AG04449 (cell line): ENCODE measurements at regions not wholly inside any gene's neighbourhood (a gene's known extent, or its start where the extent isn't known, plus 50 kb on each side); places are given as distances from the start of the nearest gene placed in this dataset.

Source experiments
- CTCF ChIA-PET: fragments of 350-600 bp; formaldehyde crosslinking; extraction: SDS; loops from one replicate; lab custom pipeline; 2021; ENCODE audit warnings: antibody characterized with exemption; lab: Yijun Ruan, JAX
- POLR2A ChIA-PET: fragments of 400-600, 350-600 bp; formaldehyde crosslinking; extraction: SDS; loops from one replicate; lab custom pipeline; 2020; ENCODE audit warnings: antibody characterized with exemption, inconsistent platforms; lab: Yijun Ruan, JAX
- DNase-seq: peaks from one replicate; pipeline ENCODE4 v3.0.0-alpha.2; 2010; ENCODE audit warnings: low read depth, low spot score
- H3K4me3 ChIP-seq: 2 replicates; pipeline ENCODE4 v1.5.1; 2011; ENCODE audit warnings: low read depth, mild to moderate bottlenecking, control low read depth, low read length
- TF ChIP-seq, protein P1 (sequence below): IDR thresholded peaks from one replicate; pipeline ENCODE4 v1.5.1; 2011; ENCODE audit warnings: mild to moderate bottlenecking, moderate library complexity, low read length, control low read depth, inconsistent platforms; ENCODE audit not compliant: insufficient read depth; ENCODE audit errors: missing control alignments

DNA sequence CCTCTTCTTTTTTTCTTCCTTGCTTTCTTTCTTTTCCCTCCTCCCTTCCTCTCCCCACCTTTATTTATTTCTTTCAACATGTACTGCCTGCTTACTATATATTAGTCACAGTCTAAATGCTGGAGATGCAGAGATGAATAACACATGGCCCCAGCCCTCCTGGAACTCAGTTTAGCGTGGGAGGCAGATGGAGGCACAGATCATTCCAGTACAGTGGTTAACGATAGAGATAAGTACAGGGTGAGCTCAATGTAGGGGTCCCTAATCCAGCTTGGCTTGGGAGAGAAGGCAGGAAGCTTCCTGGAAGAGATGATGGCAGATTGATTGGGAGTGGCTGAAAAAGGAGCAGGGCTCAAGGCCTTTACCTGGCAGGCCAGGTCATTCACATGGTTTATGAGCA, 55.6 kb upstream of the PPP2R5A start:
- H3K4me3 ChIP-seq: no peak overlapping the region
- ChIA-PET CTCF (no interaction called here), POLR2A (interaction anchor here (0.6 kb wide), 1 partner anchor 56 kb away, joined by 3 read pairs; the partner anchor contains the start of gene PPP2R5A)
- no peak for DNase-seq
- TF ChIP-seq, protein P1, sequence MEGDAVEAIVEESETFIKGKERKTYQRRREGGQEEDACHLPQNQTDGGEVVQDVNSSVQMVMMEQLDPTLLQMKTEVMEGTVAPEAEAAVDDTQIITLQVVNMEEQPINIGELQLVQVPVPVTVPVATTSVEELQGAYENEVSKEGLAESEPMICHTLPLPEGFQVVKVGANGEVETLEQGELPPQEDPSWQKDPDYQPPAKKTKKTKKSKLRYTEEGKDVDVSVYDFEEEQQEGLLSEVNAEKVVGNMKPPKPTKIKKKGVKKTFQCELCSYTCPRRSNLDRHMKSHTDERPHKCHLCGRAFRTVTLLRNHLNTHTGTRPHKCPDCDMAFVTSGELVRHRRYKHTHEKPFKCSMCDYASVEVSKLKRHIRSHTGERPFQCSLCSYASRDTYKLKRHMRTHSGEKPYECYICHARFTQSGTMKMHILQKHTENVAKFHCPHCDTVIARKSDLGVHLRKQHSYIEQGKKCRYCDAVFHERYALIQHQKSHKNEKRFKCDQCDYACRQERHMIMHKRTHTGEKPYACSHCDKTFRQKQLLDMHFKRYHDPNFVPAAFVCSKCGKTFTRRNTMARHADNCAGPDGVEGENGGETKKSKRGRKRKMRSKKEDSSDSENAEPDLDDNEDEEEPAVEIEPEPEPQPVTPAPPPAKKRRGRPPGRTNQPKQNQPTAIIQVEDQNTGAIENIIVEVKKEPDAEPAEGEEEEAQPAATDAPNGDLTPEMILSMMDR: no peak

DNA sequence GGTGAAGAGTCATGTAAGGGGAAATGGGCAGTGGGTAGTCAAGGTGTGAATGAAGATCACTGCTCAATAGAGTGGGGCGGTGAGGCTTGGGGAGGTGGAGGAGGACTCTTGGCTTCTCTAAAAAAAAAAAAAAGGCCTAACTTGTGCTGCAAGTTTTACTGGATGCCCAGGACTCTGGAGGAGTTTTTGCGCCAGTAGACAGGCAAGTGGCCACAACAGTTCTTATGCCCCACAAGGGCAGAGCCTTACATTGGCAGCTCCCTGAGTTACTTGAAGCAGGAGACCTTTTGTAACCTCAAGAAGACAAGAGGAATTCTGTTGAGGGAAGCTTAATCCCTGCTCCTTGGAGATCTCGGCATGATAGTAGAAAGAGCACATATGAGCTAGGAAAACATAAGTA, 54.9 kb upstream of the PPP2R5A start:
- DNase-seq: no peak
- no peak overlapping the region for H3K4me3 ChIP-seq
- POLR2A ChIA-PET: interaction anchor here (0.6 kb wide), 1 partner anchor 55 kb away, joined by 3 read pairs; the partner anchor contains the start of gene PPP2R5A
- CTCF ChIA-PET: no interaction called here
- TF ChIP-seq, protein P1: no peak

DNA sequence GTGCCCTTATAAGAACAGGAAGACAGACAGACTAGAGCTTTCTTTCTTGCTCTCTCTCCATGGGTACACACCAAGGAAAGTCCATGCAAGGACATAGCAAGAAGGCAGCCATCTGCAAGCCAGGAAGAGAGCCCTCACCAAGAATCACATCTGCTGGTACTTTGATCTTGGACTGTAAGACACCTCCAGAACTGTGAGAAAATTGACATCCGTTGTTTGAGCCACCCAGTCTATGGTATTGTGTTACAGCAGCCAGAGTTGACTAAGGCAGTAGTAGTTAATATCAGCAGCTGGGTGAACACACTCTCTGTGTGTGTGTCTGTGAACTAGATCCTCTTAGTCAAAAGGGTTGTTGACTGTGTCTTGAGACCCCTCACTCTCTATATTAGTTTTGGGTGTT, 53.8 kb upstream of the PPP2R5A start:
- ChIA-PET CTCF (no interaction called here), POLR2A (no interaction called here)
- no peak for DNase-seq
- TF ChIP-seq, protein P1: no peak
- H3K4me3 ChIP-seq: no peak overlapping the region

DNA sequence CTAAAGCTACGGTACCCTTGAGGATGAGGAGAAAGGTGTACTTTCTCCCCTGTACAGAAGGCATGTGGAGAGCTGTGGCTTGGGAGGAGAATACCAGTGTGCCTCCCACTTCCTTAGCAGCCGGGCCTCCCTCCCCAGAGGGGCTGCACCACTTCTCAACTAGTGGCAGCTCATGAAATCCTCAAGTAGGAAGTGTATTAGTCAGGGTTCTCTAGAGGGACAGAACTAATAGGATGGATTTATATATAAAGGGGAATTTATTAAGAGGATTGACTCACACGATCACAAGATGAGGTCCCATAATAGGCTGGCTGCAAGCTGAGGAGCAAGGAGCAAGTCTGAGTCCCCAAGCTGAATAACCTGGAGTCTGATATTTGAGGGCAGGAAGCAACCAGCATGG, 53.1 kb upstream of the PPP2R5A start:
- TF ChIP-seq, protein P1: no peak
- CTCF ChIA-PET: no interaction called here

DNA sequence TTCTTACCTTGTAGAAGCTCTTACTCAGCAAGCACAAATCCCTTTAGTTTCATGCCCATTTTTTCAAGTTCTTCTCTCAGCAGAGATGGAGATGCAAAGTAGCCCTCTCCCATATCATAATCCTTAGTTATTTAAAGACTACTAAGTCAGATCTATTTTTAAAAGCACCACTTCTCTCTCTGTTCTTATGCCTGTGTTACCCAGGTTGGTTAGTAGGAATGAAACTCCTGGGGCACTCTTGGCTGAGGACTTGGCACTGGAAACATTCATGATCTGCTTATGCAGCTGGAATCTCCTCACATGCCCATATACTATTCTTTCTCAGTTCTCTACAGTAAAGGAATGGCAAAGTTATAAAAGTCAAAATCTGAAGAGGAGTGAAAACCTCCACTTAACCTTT, 51.9 kb upstream of the PPP2R5A start:
- TF ChIP-seq, protein P1: no peak
- no peak overlapping the region for H3K4me3 ChIP-seq
- no peak for DNase-seq
- ChIA-PET POLR2A (no interaction called here), CTCF (no interaction called here)

More for the DNA sequence above, 53.1 kb upstream of the PPP2R5A start:
- POLR2A ChIA-PET: no interaction called here
- H3K4me3 ChIP-seq: no peak overlapping the region
- DNase-seq: no peak

DNA sequence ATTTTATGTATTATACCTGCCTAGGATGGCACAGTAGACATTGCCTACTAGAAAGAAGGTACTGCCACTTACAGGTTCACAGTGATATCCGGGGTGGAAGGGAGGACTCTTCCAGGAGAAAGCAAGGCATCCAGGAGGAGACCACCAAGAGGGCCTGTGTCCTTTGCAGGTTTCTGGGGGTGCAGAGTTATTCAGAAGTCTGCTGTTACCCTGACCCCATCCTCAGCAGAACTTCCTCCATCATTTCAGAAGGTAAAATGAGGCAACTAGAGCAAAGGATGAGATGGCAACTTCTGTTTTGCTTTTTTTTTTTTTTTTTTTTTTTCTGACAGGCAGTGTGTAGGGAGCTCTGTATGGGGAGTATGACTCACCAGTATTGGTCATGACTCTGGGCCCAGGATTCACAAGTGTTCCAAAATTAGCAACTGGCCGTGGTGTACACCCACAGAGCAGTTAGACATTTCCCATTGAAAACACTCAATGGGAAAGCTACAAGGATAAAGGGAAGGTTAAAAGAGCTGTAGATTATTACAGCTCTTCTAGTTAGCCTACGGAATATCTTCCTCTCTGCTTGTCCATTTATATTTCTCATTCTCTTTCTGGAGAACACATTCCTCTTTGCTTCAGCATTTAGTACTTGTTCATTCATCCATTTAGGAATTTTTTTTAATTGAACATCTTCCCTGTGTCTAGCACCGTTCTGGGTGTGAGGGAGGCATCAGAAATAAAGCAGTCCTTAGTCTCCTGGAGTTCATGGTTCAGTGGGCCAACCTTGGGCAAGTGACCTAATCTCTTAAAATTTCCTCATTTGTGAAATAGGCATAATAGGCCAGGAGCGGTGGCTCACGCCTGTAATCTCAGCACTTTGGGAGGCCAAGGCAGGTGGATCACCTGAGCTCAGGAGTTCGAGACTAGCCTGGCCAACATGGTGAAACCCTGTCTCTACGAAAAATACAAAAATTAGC, 50.5 kb upstream of the PPP2R5A start:
- CTCF ChIA-PET: interaction anchor here (0.8 to 2.1 kb wide), 5 partner anchors 9 to 164 kb away, joined by 3 to 9 read pairs (median 3); no protein-coding TSS in a partner anchor
- H3K4me3 ChIP-seq: no peak overlapping the region
- POLR2A ChIA-PET: interaction anchor here (0.6 kb wide), 1 partner anchor 25 kb away, joined by 4 read pairs; no protein-coding TSS in a partner anchor
- DNase-seq: peak; percentile 87
- TF ChIP-seq, protein P1: no peak
